ENCODE measurements at regions not wholly inside any gene's neighbourhood (a gene's known extent, or its start where the extent isn't known, plus 50 kb on each side); places are given as distances from the start of the nearest gene placed in this dataset.
"Not testable (repeated sequence)": the region's sequence is repeated elsewhere in the genome, so short reads cannot be mapped to it uniquely, and the experiment has no call there.

DNA sequence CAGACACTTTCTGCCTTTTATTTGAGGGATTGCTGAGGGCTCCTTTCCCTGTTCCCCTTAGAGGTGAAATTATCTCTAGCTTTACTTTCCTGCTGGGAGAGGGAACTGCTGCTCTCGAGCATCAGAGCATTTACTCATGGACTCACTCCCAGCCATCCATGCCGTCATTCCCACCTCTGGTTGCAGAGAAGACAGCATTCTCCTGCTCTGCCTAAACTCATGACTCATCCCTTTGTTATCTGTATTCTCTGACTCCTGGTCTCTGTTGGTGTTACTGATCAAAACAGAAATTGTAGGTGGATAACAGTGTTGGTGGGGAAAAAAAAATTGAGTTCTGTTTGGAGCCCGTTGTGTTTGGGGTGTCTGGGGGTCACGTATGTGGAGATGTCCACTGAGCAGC, 159.3 kb downstream of the TTC8 start:
- DNase-seq (ENCODE audit: low read depth, low spot score) = no peak

DNA sequence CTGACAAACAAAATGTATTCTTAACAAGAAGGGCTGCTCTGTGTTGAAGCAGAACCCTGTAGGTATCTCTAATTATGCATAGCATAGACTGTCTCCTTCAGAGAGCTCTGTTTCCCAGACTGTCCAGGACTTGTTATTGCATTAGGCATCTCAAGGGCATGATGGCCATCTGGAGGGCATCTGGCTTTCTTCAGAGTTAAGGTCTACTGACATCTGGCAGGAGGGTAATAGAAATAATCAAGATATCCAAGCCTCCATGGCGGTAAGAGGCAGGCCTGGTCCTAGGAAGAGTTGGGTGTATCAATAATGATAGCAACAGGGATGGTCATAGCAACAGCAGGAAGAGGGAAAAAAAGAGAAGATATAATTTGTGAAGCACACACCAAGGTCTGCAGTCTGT, 161.2 kb downstream of the TTC8 start:
- DNase-seq (ENCODE audit: low read depth, low spot score) = no peak

DNA sequence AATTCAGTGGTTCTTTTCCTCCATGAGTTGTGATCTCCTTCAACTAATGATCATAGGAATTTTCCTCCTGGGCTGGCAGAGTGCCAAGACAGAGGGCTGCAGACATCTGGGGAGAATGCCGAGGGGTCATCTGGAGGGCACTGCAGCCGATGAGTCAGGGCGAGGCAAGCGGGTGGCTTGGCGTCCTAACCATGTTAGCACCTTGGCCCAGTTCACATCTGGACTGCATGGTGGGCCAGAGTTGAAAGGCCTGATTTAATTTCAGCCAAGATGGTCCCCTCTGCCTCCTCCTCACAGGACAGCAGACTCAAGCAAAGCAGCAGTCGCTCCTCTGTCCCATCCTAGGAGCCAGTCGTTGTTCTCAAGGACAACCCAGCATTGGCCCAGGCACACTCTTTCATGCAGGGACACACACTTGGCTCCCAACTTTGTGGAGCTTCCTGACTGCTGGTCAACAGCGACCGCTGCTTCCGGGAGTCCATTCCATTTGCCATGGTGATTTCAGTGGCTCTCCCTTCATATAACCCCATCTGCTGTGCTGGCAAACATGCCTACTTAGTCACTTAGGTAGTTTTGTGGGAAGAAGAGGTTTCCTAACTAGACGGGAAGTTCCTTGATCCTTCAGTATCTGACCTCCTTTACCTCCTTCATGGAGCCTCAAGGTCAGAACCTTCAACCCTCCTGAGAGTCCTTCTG, 161.8 kb downstream of the TTC8 start:
- no peak for DNase-seq (ENCODE audit: low read depth, low spot score)

GRCh38 chr14:88986908-88987307, 162.5 kb downstream of the TTC8 start:
- not testable (repeated sequence) for DNase-seq (ENCODE audit: low read depth, low spot score)

DNA sequence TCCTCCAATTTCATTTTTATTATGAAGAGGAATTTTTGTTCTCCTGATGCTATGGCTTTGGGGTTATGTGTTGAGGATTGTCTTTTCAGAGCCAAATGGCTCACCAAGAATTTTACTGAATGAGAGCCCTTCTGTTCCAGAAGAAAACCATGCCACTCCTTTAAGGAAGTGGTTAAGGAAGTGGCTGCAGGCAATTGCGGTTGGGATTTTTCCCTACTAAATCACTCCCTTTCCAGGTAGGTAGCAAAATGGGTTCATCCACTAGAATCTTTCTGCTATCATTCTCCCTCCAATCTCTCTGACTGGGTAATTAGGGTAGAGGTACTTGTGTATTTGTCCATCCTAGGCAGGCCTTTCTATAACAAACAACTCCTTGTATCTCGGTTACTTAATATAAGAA, 163.1 kb downstream of the TTC8 start:
- no peak for DNase-seq (ENCODE audit: low read depth, low spot score)

DNA sequence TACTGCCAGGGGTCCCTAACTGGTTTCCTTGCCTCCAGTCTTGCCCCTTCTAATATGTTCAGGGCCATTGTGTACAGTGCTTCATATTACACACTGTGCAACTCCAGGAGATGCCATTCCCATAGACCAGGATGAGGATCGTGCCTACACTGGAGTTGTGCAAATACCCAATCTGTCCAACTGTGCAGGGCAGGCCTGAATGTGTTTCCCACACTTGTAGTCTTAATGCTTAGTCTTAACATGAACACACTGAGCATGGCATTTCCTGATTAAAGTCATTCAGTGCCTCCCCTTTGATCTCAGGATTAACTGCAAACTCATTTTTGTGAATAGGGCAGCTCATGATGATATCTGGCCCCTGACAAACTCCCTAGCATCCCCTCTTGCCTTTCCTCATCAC, 165.5 kb downstream of the TTC8 start:
- no peak for DNase-seq (ENCODE audit: low read depth, low spot score)

GRCh38 chr14:88990856-88991255, 166.4 kb downstream of the TTC8 start:
- DNase-seq (ENCODE audit: low read depth, low spot score) = no peak

GRCh38 chr14:88992011-88992410, 167.6 kb downstream of the TTC8 start:
- no peak for DNase-seq (ENCODE audit: low read depth, low spot score)

GRCh38 chr14:88993946-88994345, 169.5 kb downstream of the TTC8 start:
- no peak for DNase-seq (ENCODE audit: low read depth, low spot score)

- no peak for DNase-seq (ENCODE audit: low read depth, low spot score)
Observed at GRCh38 chr14:88995437-88996198, 171.2 kb downstream of the TTC8 start.

- no peak for DNase-seq (ENCODE audit: low read depth, low spot score)
Observed at GRCh38 chr14:88998027-88998426, 173.6 kb downstream of the TTC8 start.

GRCh38 chr14:88999137-88999536, 174.7 kb downstream of the TTC8 start:
- no peak for DNase-seq (ENCODE audit: low read depth, low spot score)

DNA sequence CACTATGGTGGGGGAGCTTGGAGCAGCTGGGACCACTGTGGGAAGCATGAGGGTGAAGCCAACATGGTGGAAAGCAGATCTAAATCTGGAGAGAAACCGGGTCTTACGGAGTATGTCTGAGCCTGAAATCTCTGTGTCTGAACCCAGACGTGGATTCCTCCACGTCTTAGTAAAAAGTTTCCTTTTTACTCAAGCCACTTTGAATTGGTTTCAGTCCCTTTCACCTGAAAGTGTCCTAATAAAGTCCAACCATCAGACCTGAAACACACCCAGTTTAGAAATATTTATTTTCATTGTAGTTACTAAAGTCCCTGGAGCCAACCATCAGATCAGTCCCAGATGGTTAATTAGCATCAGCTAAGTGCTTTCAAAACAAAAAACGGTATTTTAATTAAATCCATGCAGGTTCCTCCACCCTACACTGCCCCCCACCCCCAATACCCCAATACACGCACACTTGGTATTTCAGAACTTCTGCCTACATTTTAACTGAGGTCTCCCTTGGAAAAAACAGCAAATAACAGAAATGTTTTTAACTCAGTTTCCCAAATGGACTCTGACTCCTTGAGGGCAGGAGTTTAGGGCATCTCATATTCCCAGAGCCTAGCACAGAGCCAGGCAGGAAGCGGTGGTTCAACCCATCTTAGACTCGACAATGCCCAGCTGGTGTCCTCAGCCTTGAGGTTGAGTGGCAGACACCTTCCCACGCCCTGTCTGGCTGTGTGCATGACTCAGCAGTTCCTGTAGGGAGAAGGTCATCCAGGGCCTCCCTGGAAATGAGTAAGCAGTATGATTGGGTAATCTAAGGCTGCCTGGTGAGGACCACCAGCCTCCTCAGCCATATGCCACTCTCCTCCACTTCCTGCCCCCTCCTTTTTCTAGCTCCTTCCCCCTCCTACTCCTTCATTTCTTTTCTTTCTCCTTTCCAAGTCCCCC, 175.8 kb downstream of the TTC8 start:
- DNase-seq (ENCODE audit: low read depth, low spot score) = no peak

- no peak for DNase-seq (ENCODE audit: low read depth, low spot score)
Observed at GRCh38 chr14:89004166-89004565, 179.7 kb downstream of the TTC8 start.

DNA sequence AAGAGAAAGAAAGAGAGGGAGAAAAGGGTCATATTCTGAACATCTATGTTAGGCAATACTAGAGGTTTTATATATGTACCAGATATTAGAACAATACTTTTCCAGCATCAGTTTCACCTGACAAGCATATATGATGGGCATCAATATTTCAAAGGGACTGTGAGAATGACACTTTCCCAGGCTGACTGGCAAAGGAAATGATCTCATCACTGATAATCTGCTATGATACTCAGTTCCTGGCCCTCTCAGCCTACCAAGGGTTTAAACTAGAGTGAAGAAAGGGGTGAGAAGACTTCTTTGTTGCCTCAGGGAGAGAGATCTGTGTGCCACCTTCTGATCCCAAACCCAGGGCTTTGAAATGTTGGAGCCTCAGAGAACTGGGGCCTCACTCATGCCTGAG, 183.5 kb downstream of the TTC8 start:
- DNase-seq (ENCODE audit: low read depth, low spot score) = no peak

- no peak for DNase-seq (ENCODE audit: low read depth, low spot score)
Observed at GRCh38 chr14:89011355-89012281, 187.2 kb downstream of the TTC8 start.

- DNase-seq (ENCODE audit: low read depth, low spot score) = no peak
Observed at GRCh38 chr14:89012282-89013097, 188.0 kb downstream of the TTC8 start.

GRCh38 chr14:89013098-89013504, 188.7 kb downstream of the TTC8 start:
- DNase-seq (ENCODE audit: low read depth, low spot score) = no peak

DNA sequence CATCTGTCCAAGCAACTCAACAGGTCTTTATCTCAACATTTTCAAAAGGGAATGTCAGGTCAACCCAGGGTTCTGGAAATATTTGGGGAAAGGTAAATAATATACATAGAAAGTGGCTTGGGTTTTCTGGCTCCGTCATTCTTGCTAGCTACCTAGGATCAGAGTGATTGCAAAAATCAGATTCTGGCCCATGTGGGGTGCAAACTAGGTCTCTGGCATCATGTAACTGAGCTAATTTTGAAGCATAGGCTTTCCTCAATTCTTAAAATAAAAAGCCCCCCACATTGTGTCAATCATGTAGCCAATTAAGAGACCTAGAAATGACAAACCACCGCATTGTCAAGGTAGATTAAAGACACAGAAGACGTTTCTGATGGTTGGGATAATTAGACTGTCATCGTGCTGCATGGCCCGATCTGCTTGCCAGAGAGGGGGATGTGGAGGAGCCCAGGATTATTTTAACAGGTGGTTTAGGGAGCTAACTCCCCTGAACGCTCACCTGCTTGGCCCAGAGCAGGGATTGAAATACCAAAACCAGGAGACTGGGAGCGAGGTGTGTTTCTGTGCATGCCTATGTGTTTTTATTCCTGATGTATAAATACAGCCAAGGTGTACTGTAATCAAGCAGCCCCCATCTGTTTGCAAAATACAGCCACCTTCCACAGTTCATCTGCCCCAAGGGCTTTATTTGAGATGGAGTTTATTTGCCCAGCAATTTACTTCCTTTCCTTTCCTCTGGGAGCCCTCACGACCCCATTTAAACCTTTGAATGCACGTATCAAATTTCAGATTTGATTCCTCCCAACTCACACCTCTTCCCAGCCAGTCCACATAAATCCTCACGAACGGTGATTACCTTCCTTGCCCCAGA, 189.5 kb downstream of the TTC8 start:
- no peak for DNase-seq (ENCODE audit: low read depth, low spot score)

DNA sequence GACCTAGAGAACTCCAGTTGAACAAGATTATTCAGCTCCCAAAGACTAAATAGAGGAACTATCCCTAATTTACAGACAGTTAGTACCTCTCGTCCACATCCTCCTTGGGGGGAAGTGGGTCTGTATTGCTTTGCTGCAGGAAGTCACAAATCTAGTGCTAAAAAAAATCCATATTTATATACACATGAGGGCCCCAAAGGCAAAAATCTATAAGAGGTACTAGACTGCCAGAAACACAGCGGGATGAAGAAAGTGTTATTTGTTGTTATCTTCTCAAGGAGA, 190.1 kb downstream of the TTC8 start:
- no peak for DNase-seq (ENCODE audit: low read depth, low spot score)

All from activated naive CD8-positive, alpha-beta T cell treated with anti-CD3 and anti-CD28 coated beads, Interleukin-2, amount 50 U/mL, for 16 hours (primary cell).